ENCODE measurements at regions not wholly inside any gene's neighbourhood (a gene's known extent, or its start where the extent isn't known, plus 50 kb on each side); places are given as distances from the start of the nearest gene placed in this dataset.

- TF ChIP-seq RERE (CRISPR knock-in tag; IDR thresholded peaks at IDR 0.05; ENCODE audit: low read depth) (no peak), LCORL (IDR thresholded peaks at IDR 0.05) (no peak), LCORL (CRISPR knock-in tag; IDR thresholded peaks at IDR 0.05) (no peak), ZFP41 (CRISPR knock-in tag; IDR thresholded peaks at IDR 0.05; ENCODE audit: borderline replicate concordance) (no peak), ZKSCAN8 (CRISPR knock-in tag; IDR thresholded peaks at IDR 0.05; ENCODE audit: borderline replicate concordance) (no peak), USF2 (IDR thresholded peaks at IDR 0.05; ENCODE audit: low read depth, low read length) (no peak), USF2 (CRISPR knock-in tag; IDR thresholded peaks at IDR 0.05; ENCODE audit: borderline replicate concordance) (no peak), MED8 (CRISPR knock-in tag; IDR thresholded peaks at IDR 0.05; ENCODE audit: insufficient replicate concordance) (no peak), ZNF3 (CRISPR knock-in tag; IDR thresholded peaks at IDR 0.05) (no peak), ZBTB38 (CRISPR knock-in tag; IDR thresholded peaks at IDR 0.05) (no peak)
Observed at GRCh38 chr1:184820956-184821355, 66.3 kb upstream of the EDEM3 start (continued).
